Esophagus muscularis mucosa (tissue), 4 donors: ENCODE measurements at regions not wholly inside any gene's neighbourhood (a gene's known extent, or its start where the extent isn't known, plus 50 kb on each side); places are given as distances from the start of the nearest gene placed in this dataset.

Source experiments
- EP300 ChIP-seq: sonication (generic); formaldehyde crosslinking; IDR thresholded peaks from one replicate; pipeline ENCODE4 v1.6.1; 2017; ENCODE audit warnings: antibody characterized with exemption
- POLR2A ChIP-seq: fragments of 450-650 bp; IDR thresholded peaks from one replicate; pipeline ENCODE4 v1.6.1; 2017; ENCODE audit warnings: antibody characterized with exemption, moderate library complexity, mild to moderate bottlenecking, low read depth
- POLR2AphosphoS5 ChIP-seq, 2 donors: sonication (generic); formaldehyde crosslinking; IDR thresholded peaks; one replicate each; pipeline ENCODE4 v1.6.1; 2017; ENCODE audit warnings: antibody characterized with exemption in 2 of 2
- TF ChIP-seq, protein P1 (sequence below), 3 experiments: fragments of 200-600 bp in 2 of 3; fragments of 450-650 bp in 1 of 3; sonication (generic) in 2 of 3; IDR thresholded peaks; one replicate each; pipeline ENCODE4 v1.5.1; 2017 to 2019; ENCODE audit warnings: antibody characterized with exemption in 3 of 3, mild to moderate bottlenecking in 2 of 3, moderate library complexity in 1 of 3

DNA sequence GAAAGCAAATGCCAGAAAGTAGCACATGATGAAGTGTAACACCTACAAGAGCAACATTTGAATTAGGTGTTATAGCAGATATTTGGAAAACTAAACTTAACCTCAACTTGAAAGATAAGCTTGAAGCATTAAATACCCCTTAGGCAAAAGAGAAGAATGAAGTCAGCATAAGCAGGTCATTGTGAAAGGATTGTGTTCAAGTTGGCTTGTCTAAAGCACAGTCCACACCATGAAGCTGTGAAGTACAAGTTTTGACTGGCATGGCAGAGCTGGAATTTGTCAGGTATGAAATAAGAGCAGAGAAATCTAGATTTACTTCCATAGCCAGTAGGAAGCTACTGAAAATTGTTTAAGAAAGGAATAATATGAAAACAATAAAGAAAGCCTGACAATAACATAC, 480.3 kb upstream of the POT1 start:
- TF ChIP-seq POLR2AphosphoS5 (IDR thresholded peaks at IDR 0.05) (no peak), EP300 (no peak), POLR2A (no peak)
- TF ChIP-seq, protein P1, sequence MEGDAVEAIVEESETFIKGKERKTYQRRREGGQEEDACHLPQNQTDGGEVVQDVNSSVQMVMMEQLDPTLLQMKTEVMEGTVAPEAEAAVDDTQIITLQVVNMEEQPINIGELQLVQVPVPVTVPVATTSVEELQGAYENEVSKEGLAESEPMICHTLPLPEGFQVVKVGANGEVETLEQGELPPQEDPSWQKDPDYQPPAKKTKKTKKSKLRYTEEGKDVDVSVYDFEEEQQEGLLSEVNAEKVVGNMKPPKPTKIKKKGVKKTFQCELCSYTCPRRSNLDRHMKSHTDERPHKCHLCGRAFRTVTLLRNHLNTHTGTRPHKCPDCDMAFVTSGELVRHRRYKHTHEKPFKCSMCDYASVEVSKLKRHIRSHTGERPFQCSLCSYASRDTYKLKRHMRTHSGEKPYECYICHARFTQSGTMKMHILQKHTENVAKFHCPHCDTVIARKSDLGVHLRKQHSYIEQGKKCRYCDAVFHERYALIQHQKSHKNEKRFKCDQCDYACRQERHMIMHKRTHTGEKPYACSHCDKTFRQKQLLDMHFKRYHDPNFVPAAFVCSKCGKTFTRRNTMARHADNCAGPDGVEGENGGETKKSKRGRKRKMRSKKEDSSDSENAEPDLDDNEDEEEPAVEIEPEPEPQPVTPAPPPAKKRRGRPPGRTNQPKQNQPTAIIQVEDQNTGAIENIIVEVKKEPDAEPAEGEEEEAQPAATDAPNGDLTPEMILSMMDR (IDR thresholded peaks at IDR 0.05) = no peak
